PC-9 (cell line): ENCODE measurements at regions not wholly inside any gene's neighbourhood (a gene's known extent, or its start where the extent isn't known, plus 50 kb on each side); places are given as distances from the start of the nearest gene placed in this dataset.

Experiments
- BruUV-seq: library from RNA; stranded (reverse); fragments of 400-500 nt; replicated peaks from 2 replicates; lab custom pipeline; 2021; lab: Mats Ljungman, UMichigan
- CTCF ChIA-PET: fragments of 300-600 bp; sonication (Branson Sonifier 250); formaldehyde crosslinking; loops from one replicate; lab custom pipeline; 2022; ENCODE audit warnings: antibody characterized with exemption; lab: Charles Lee
- POLR2A ChIA-PET: fragments of 300-600 bp; sonication (Branson Sonifier 250); formaldehyde crosslinking; loops from one replicate; lab custom pipeline; 2022; ENCODE audit warnings: antibody characterized with exemption; ENCODE audit not compliant: unreplicated experiment; lab: Charles Lee
- DNase-seq, 2 experiments: peaks; one replicate each; pipeline versions ENCODE4 v3.0.0 to v3.0.0-alpha.2; 2015 to 2022; ENCODE audit warnings: mixed read lengths in 1 of 2
- H2AFZ ChIP-seq: fragments of 200-600 bp; sonication (generic); 2 replicates; pipeline ENCODE4 v1.8.1; 2017; ENCODE audit warnings: antibody characterized with exemption
- H3F3A ChIP-seq: fragments of 200-600 bp; sonication (generic); 2 replicates; pipeline ENCODE4 v1.8.1; 2017; ENCODE audit warnings: antibody characterized with exemption, mild to moderate bottlenecking, low read depth; ENCODE audit not compliant: insufficient read depth
- H3K27ac ChIP-seq: fragments of 200-600 bp; sonication (generic); 2 replicates; pipeline ENCODE4 v1.6.1; 2016; ENCODE audit warnings: mixed run types
- H3K27me3 ChIP-seq: fragments of 200-600 bp; sonication (generic); 2 replicates; pipeline ENCODE4 v1.6.1; 2016; ENCODE audit warnings: low read depth, mixed run types; ENCODE audit not compliant: insufficient read depth
- H3K36me3 ChIP-seq: fragments of 200-600 bp; sonication (generic); 2 replicates; pipeline ENCODE4 v1.6.1; 2016; ENCODE audit warnings: low read depth, mixed run types
- H3K4me1 ChIP-seq: fragments of 200-600 bp; sonication (generic); replicated peaks from 2 replicates; pipeline ENCODE4 v1.6.1; 2016; ENCODE audit warnings: mixed run types; ENCODE audit not compliant: insufficient read depth
- H3K4me2 ChIP-seq: fragments of 200-600 bp; sonication (generic); 2 replicates; pipeline ENCODE4 v1.6.1; 2017; ENCODE audit warnings: mixed run types
- H3K4me3 ChIP-seq: fragments of 200-600 bp; sonication (generic); 2 replicates; pipeline ENCODE4 v1.6.1; 2016; ENCODE audit warnings: mixed run types
- H3K79me2 ChIP-seq: fragments of 200-600 bp; sonication (generic); 2 replicates; pipeline ENCODE4 v1.6.1; 2017; ENCODE audit warnings: low read depth, mixed run types
- H3K9me2 ChIP-seq: fragments of 200-600 bp; sonication (generic); 2 replicates; pipeline ENCODE4 v1.8.1; 2017; ENCODE audit warnings: mild to moderate bottlenecking; ENCODE audit not compliant: insufficient read depth
- H3K9me3 ChIP-seq: fragments of 200-600 bp; sonication (generic); 2 replicates; pipeline ENCODE4 v1.8.1; 2016; ENCODE audit warnings: low read depth; ENCODE audit not compliant: insufficient read depth
- H4K20me1 ChIP-seq: fragments of 200-600 bp; sonication (generic); 2 replicates; pipeline ENCODE4 v1.8.1; 2017; ENCODE audit not compliant: insufficient read depth
- CTCF ChIP-seq: fragments of 200-600 bp; sonication (generic); conservative IDR thresholded peaks from 2 replicates; pipeline ENCODE4 v1.6.1; 2017; ENCODE audit warnings: mixed run types, antibody characterized with exemption, mild to moderate bottlenecking, moderate library complexity
- EZH2 ChIP-seq: fragments of 200-600 bp; sonication (generic); IDR thresholded peaks from 2 replicates; pipeline ENCODE4 v1.8.0; 2017; ENCODE audit warnings: antibody characterized with exemption, low read depth
- intact Hi-C: fragments of 100-400 bp; cut with micrococcal nuclease; formaldehyde crosslinking; loops from one replicate; pipeline ENCODE4 v1.10.0; 2022; ENCODE audit not compliant: unreplicated experiment

- CTCF ChIA-PET, result interaction anchor here (0.6 kb wide), 1 partner anchor 144 kb away, joined by 3 read pairs; no protein-coding TSS in a partner anchor
- H3K4me2 ChIP-seq, result no peak overlapping the region
Measured at GRCh38 chr20:58147628-58148370, 80.7 kb downstream of the ANKRD60 start.

GRCh38 chr20:58146746-58147140, 81.7 kb downstream of the ANKRD60 start:
- H3K9me2 ChIP-seq, result no peaks in the 10 kb centered on the region
- no peak for DNase-seq
- H2AFZ ChIP-seq, result no peak overlapping the region
- H3K4me2 ChIP-seq, result no peak overlapping the region
- H3K36me3 ChIP-seq, result no peaks in the 10 kb centered on the region
- BruUV-seq, result no TSS peak
- ChIA-PET CTCF (no interaction called here), POLR2A (no interaction called here)
- H3K27me3 ChIP-seq, result no peaks in the 10 kb centered on the region
- H3K79me2 ChIP-seq, result no peaks in the 10 kb centered on the region
- H4K20me1 ChIP-seq, result no peaks in the 10 kb centered on the region
- no peak for TF ChIP-seq EZH2
- no peak for TF ChIP-seq CTCF
- no peak overlapping the region for H3K27ac ChIP-seq
- peaks cover 5% of the 10 kb centered on the region for H3K9me3 ChIP-seq
- intact Hi-C loops, result no loop called here
- no peak overlapping the region for H3K4me3 ChIP-seq
- H3F3A ChIP-seq, result no peaks in the 10 kb centered on the region; the same call in 1 of the 2 replicates
- peaks cover 44% of the 10 kb centered on the region for H3K4me1 ChIP-seq

More at GRCh38 chr20:58147628-58148370, 80.7 kb downstream of the ANKRD60 start:
- peaks cover 5% of the 10 kb centered on the region for H3K9me3 ChIP-seq
- BruUV-seq, result no TSS peak
- no peak for DNase-seq
- H2AFZ ChIP-seq, result no peak overlapping the region
- TF ChIP-seq EZH2 (no peak), CTCF (no peak)
- intact Hi-C loops, result no loop called here
- H3K36me3 ChIP-seq, result no peaks in the 10 kb centered on the region
- H3K27me3 ChIP-seq, result no peaks in the 10 kb centered on the region
- no peaks in the 10 kb centered on the region for H3K9me2 ChIP-seq
- no peaks in the 10 kb centered on the region for H4K20me1 ChIP-seq
- no peaks in the 10 kb centered on the region for H3K79me2 ChIP-seq
- H3F3A ChIP-seq, result no peaks in the 10 kb centered on the region; the same call in 1 of the 2 replicates
- no peak overlapping the region for H3K4me3 ChIP-seq
- H3K4me1 ChIP-seq, result peaks cover 33% of the 10 kb centered on the region
- H3K27ac ChIP-seq, result no peak overlapping the region
- POLR2A ChIA-PET, result no interaction called here

- Histone ChIP-seq H4K20me1 (no peaks in the 10 kb centered on the region), H3K9me3 (peaks cover 5% of the 10 kb centered on the region), H3K4me3 (no peak overlapping the region), H3K27me3 (no peaks in the 10 kb centered on the region), H3K4me2 (no peak overlapping the region), H2AFZ (no peak overlapping the region), H3K9me2 (no peaks in the 10 kb centered on the region), H3F3A (no peaks in the 10 kb centered on the region; the same call in 1 of the 2 replicates), H3K4me1 (peaks cover 49% of the 10 kb centered on the region), H3K27ac (no peak overlapping the region), H3K36me3 (no peaks in the 10 kb centered on the region), H3K79me2 (no peaks in the 10 kb centered on the region)
- BruUV-seq, result no TSS peak
- ChIA-PET POLR2A (interaction anchor here (0.7 kb wide), 1 partner anchor 11 kb away, joined by 7 read pairs; no protein-coding TSS in a partner anchor), CTCF (no interaction called here)
- intact Hi-C loops, result no loop called here
- DNase-seq, result no peak
- TF ChIP-seq CTCF (no peak), EZH2 (no peak)
Measured at GRCh38 chr20:58146081-58146745, 82.2 kb downstream of the ANKRD60 start.
